Neural cell (in vitro differentiated cells): ENCODE measurements at regions not wholly inside any gene's neighbourhood (a gene's known extent, or its start where the extent isn't known, plus 50 kb on each side); places are given as distances from the start of the nearest gene placed in this dataset.

ENCODE experiments used
- EP300 ChIP-seq: fragments of 450-650 bp; conservative IDR thresholded peaks from 2 replicates; pipeline ENCODE4 v1.6.1; 2014; ENCODE audit warnings: antibody characterized with exemption, mild to moderate bottlenecking, moderate library complexity; ENCODE audit not compliant: poor library complexity, severe bottlenecking
- EZH2 ChIP-seq: fragments of 200-600, 300-800 bp; shearing (Covaris generic), sonication (generic); IDR thresholded peaks from 2 replicates; pipeline ENCODE4 v1.6.1; 2014; ENCODE audit warnings: antibody characterized with exemption, low read length, borderline replicate concordance, mild to moderate bottlenecking; ENCODE audit not compliant: insufficient read depth, poor library complexity, severe bottlenecking
- POLR2AphosphoS5 ChIP-seq: IDR thresholded peaks from 2 replicates; pipeline ENCODE4 v1.6.1; 2012
- SMC3 ChIP-seq: fragments of 450-650 bp; conservative IDR thresholded peaks from 2 replicates; pipeline ENCODE4 v1.6.1; 2014; ENCODE audit warnings: antibody characterized with exemption, mild to moderate bottlenecking, moderate library complexity; ENCODE audit not compliant: poor library complexity
- TF ChIP-seq, protein P1 (sequence below): fragments of 450-650 bp; IDR thresholded peaks from 2 replicates; pipeline ENCODE4 v1.5.1; 2014; ENCODE audit warnings: antibody characterized with exemption, mild to moderate bottlenecking, moderate library complexity; ENCODE audit not compliant: poor library complexity, severe bottlenecking
- TF ChIP-seq, protein P2 (sequence below): IDR thresholded peaks from 2 replicates; pipeline ENCODE4 v1.6.1; 2012; ENCODE audit warnings: borderline replicate concordance

DNA sequence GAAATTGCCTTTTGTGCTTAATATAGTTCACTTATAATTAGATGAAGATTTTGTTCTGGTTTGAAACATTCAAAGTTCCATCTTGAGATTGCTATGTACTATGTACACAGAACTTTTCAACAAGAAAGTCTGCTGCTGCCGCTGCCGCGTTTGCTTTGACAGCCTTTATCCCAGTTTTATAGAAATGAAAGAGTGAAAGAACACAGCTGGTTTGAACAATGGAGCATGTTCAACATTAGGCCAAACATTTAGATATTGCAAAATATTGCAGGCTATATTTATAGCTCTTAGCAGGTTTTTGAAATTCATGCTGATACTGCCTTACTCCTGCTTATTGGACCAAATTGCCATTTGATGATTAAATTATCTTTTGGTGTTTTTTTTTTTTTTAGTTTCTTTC, 299.8 kb upstream of the PRKD1 start:
- TF ChIP-seq, protein P1, sequence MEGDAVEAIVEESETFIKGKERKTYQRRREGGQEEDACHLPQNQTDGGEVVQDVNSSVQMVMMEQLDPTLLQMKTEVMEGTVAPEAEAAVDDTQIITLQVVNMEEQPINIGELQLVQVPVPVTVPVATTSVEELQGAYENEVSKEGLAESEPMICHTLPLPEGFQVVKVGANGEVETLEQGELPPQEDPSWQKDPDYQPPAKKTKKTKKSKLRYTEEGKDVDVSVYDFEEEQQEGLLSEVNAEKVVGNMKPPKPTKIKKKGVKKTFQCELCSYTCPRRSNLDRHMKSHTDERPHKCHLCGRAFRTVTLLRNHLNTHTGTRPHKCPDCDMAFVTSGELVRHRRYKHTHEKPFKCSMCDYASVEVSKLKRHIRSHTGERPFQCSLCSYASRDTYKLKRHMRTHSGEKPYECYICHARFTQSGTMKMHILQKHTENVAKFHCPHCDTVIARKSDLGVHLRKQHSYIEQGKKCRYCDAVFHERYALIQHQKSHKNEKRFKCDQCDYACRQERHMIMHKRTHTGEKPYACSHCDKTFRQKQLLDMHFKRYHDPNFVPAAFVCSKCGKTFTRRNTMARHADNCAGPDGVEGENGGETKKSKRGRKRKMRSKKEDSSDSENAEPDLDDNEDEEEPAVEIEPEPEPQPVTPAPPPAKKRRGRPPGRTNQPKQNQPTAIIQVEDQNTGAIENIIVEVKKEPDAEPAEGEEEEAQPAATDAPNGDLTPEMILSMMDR, result no peak
- TF ChIP-seq SMC3 (no peak), EZH2 (no peak), EP300 (no peak), POLR2AphosphoS5 (no peak)
- TF ChIP-seq, protein P2, sequence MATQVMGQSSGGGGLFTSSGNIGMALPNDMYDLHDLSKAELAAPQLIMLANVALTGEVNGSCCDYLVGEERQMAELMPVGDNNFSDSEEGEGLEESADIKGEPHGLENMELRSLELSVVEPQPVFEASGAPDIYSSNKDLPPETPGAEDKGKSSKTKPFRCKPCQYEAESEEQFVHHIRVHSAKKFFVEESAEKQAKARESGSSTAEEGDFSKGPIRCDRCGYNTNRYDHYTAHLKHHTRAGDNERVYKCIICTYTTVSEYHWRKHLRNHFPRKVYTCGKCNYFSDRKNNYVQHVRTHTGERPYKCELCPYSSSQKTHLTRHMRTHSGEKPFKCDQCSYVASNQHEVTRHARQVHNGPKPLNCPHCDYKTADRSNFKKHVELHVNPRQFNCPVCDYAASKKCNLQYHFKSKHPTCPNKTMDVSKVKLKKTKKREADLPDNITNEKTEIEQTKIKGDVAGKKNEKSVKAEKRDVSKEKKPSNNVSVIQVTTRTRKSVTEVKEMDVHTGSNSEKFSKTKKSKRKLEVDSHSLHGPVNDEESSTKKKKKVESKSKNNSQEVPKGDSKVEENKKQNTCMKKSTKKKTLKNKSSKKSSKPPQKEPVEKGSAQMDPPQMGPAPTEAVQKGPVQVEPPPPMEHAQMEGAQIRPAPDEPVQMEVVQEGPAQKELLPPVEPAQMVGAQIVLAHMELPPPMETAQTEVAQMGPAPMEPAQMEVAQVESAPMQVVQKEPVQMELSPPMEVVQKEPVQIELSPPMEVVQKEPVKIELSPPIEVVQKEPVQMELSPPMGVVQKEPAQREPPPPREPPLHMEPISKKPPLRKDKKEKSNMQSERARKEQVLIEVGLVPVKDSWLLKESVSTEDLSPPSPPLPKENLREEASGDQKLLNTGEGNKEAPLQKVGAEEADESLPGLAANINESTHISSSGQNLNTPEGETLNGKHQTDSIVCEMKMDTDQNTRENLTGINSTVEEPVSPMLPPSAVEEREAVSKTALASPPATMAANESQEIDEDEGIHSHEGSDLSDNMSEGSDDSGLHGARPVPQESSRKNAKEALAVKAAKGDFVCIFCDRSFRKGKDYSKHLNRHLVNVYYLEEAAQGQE, result no peak
